T-helper 22 cell (primary cell): ENCODE measurements at regions not wholly inside any gene's neighbourhood (a gene's known extent, or its start where the extent isn't known, plus 50 kb on each side); places are given as distances from the start of the nearest gene placed in this dataset.
"Not testable (repeated sequence)": the region's sequence is repeated elsewhere in the genome, so short reads cannot be mapped to it uniquely, and the experiment has no call there.

ENCODE experiments used
- DNase-seq: peaks from one replicate; pipeline ENCODE4 v3.0.0-alpha.2; 2020; ENCODE audit warnings: low read depth

- no peak for DNase-seq
Measured at GRCh38 chr12:88753066-88753465, 172.8 kb upstream of the KITLG start.

GRCh38 chr12:88752183-88752582 lies 171.9 kb upstream of the KITLG start:
- no peak for DNase-seq

GRCh38 chr12:88750867-88751543 lies 170.7 kb upstream of the KITLG start:
- DNase-seq, result no peak

GRCh38 chr12:88746386-88746785 lies 166.1 kb upstream of the KITLG start:
- no peak for DNase-seq

GRCh38 chr12:88743946-88744685 lies 163.8 kb upstream of the KITLG start:
- DNase-seq, result no peak

GRCh38 chr12:88737838-88738472 lies 157.7 kb upstream of the KITLG start:
- DNase-seq, result no peak

- DNase-seq, result no peak
Measured at GRCh38 chr12:88736031-88736430, 155.8 kb upstream of the KITLG start.

- DNase-seq, result no peak
Measured at GRCh38 chr12:88733008-88733407, 152.7 kb upstream of the KITLG start.

- no peak for DNase-seq
Measured at GRCh38 chr12:88729196-88729595, 148.9 kb upstream of the KITLG start.

- DNase-seq, result no peak
Measured at GRCh38 chr12:88726806-88727720, 146.8 kb upstream of the KITLG start.

- no peak for DNase-seq
Measured at GRCh38 chr12:88725592-88726143, 145.4 kb upstream of the KITLG start.

GRCh38 chr12:88723219-88723618 lies 142.9 kb upstream of the KITLG start:
- no peak for DNase-seq

- no peak for DNase-seq
Measured at GRCh38 chr12:88720785-88721650, 140.7 kb upstream of the KITLG start.

GRCh38 chr12:88720231-88720630 lies 140.0 kb upstream of the KITLG start:
- no peak for DNase-seq

GRCh38 chr12:88717188-88717587 lies 136.9 kb upstream of the KITLG start:
- DNase-seq, result no peak

- no peak for DNase-seq
Measured at GRCh38 chr12:88716240-88716639, 136.0 kb upstream of the KITLG start.

- no peak for DNase-seq
Measured at GRCh38 chr12:88715673-88716072, 135.4 kb upstream of the KITLG start.

- DNase-seq, result not testable (repeated sequence)
Measured at GRCh38 chr12:88714263-88714882, 134.1 kb upstream of the KITLG start.

- no peak for DNase-seq
Measured at GRCh38 chr12:88707800-88708199, 127.5 kb upstream of the KITLG start.

GRCh38 chr12:88706286-88706685 lies 126.0 kb upstream of the KITLG start:
- DNase-seq, result no peak
